Naive thymus-derived CD8-positive, alpha-beta T cell (primary cell): ENCODE measurements at regions not wholly inside any gene's neighbourhood (a gene's known extent, or its start where the extent isn't known, plus 50 kb on each side); places are given as distances from the start of the nearest gene placed in this dataset.
"Not testable (repeated sequence)": the region's sequence is repeated elsewhere in the genome, so short reads cannot be mapped to it uniquely, and the experiment has no call there.

Source experiments
- ATAC-seq, 2 donors: fragments of 150-1000 bp; cut with Tn5 transposase in 1 of 2; sonication (Bioruptor Pico), chemical (Tn5 transposase) in 1 of 2; 1 replicate in 1 of 2; 2 replicates in 1 of 2; pipeline ENCODE4 v1.10.0; 2021; ENCODE audit warnings: mild to moderate bottlenecking in 2 of 2, moderate library complexity in 2 of 2
- POLR2A ChIA-PET: fragments of 350-600 bp; sonication (Branson Sonifier 250); formaldehyde crosslinking; loops from one replicate; lab custom pipeline; 2021; ENCODE audit warnings: antibody characterized with exemption; lab: Charles Lee
- DNase-seq, 10 donors: peaks; one replicate each; pipeline versions ENCODE4 v3.0.0 to v3.0.0-alpha.2; 2020 to 2022
- H3K27ac Mint-ChIP-seq, 10 donors: one replicate each; pipeline ENCODE4 v1.8.0; 2020 to 2022; ENCODE audit warnings: mild to moderate bottlenecking in 10 of 10, mixed read lengths in 10 of 10, moderate library complexity in 4 of 10, inconsistent platforms in 1 of 10
- H3K27me3 Mint-ChIP-seq, 5 donors: one replicate each; pipeline ENCODE4 v1.8.0; 2021 to 2022; ENCODE audit warnings: mixed read lengths in 5 of 5
- H3K36me3 Mint-ChIP-seq, 3 donors: one replicate each; pipeline ENCODE4 v1.8.0; 2020 to 2022; ENCODE audit warnings: mixed read lengths in 3 of 3, mild to moderate bottlenecking in 2 of 3, inconsistent platforms in 1 of 3
- H3K4me1 Mint-ChIP-seq, 4 donors: one replicate each; pipeline ENCODE4 v1.8.0; 2021 to 2022; ENCODE audit warnings: mixed read lengths in 4 of 4
- H3K4me3 Mint-ChIP-seq, 10 donors: one replicate each; pipeline ENCODE4 v1.8.0; 2020 to 2022; ENCODE audit warnings: mild to moderate bottlenecking in 10 of 10, mixed read lengths in 10 of 10, moderate library complexity in 6 of 10, inconsistent platforms in 1 of 10
- H3K9me3 Mint-ChIP-seq, 9 donors: one replicate each; pipeline ENCODE4 v1.8.0; 2020 to 2022; ENCODE audit warnings: mixed read lengths in 9 of 9, mild to moderate bottlenecking in 3 of 9, inconsistent platforms in 1 of 9, moderate library complexity in 1 of 9

DNA sequence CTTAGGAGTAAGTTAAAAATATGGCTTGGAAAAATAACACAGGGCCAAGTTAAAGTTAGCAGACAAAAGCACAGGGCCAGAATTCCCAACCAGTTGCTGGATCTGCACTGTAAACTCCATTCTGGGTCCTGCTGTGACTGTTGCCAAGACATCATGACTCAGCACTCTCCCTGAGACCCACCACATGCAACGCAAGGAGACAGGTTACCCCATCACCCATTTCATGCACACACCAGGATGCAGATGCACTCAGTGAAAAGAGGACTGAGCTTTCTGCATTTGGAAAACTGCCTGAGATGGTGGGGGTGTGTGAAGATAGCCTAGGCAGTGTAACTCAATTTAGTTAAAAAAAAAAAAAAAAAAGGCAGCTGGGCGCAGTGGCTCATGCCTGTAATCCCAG lies 97.6 kb upstream of the ZNF438 start:
- no peak for ATAC-seq
- H3K27ac Mint-ChIP-seq = no peak overlapping the region
- H3K36me3 Mint-ChIP-seq = no peaks in the 10 kb centered on the region
- POLR2A ChIA-PET = interaction anchor here (0.7 kb wide), 2 partner anchors 10 to 24 kb away, joined by 3 to 8 read pairs; no protein-coding TSS in a partner anchor
- DNase-seq = no peak
- H3K4me1 Mint-ChIP-seq = peaks cover 0 to 12% (median 9%) of the 10 kb centered on the region in 4 donors
- H3K4me3 Mint-ChIP-seq = no peak overlapping the region
- H3K9me3 Mint-ChIP-seq = no peaks in the 10 kb centered on the region
- H3K27me3 Mint-ChIP-seq = no peaks in the 10 kb centered on the region

DNA sequence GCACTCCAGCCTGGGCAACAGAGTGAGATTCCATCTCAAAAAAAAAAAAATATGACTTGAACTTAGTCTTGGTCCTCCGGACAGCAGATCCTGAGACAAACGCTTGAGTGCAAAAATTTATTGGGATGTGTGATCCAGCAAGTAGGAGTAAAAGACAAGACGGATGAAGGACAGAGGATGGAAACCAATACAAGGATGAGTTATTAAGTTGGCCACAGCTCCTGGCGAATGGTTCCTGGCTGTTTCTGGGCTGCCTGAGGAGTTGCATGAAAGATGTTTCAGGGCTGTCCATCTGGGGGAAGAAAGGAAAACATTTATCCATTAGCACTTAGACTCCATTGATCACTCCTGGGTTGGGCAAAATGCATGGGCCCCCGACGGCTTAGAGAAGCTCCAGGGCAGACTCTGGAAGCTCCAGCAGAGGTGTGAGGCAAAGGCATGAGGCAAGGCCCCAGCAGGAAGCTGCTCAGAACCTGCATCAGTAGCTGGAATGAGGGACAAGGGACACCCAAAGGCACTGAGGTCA lies 98.3 kb upstream of the ZNF438 start:
- ATAC-seq (no peak), DNase-seq (no peak)
- Mint-ChIP-seq H3K9me3 (no peaks in the 10 kb centered on the region), H3K27me3 (no peaks in the 10 kb centered on the region), H3K4me3 (no peak overlapping the region), H3K27ac (no peak overlapping the region), H3K36me3 (no peaks in the 10 kb centered on the region), H3K4me1 (peaks cover 1 to 19% (median 16%) of the 10 kb centered on the region in 4 donors)
- POLR2A ChIA-PET = interaction anchor here (0.7 kb wide), 1 partner anchor 9 kb away, joined by 3 read pairs; no protein-coding TSS in a partner anchor

DNA sequence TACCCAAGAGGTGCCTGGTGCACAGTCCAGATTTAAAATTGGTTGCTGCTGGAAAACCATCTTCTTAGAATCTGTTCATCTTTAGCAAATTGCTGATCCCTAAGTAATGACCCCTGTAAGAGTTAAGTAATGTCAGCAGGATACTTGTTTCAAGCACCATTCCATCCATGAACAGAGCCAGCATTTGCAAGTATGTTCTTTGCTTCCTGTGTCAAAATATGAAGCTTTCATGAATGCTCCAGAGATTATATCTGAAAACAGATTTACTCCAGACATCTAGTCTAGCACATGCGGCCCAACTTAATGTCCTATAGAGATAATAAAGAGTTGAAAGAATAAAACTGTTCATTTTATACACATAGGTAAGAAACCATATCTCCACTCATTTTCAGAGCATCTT lies 98.7 kb upstream of the ZNF438 start:
- POLR2A ChIA-PET = interaction anchor here (0.9 kb wide), 1 partner anchor 17 kb away, joined by 5 read pairs; no protein-coding TSS in a partner anchor
- DNase-seq = no peak

DNA sequence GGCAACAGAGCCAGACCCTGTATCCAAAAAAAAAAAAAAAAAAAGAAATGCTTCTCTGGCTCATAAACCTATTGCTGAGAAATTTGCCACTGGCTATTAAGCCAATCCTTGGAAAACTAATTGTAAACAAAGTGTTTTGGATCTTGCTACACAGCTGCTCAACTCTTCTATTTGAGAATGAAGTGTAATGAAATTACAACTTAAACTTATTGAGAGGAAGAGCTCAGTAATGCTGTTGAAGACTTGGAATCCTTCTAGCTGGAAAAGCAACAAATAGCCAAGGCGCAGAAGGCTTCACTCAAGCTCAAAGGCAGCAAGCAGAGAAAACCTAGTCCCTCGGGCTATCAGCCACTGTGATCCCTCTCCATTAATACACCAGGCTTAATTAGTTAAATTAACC lies 99.6 kb upstream of the ZNF438 start:
- Mint-ChIP-seq H3K4me3 (no peak overlapping the region), H3K27ac (no peak overlapping the region), H3K36me3 (no peaks in the 10 kb centered on the region), H3K4me1 (peaks cover 7 to 31% (median 29%) of the 10 kb centered on the region in 4 donors), H3K27me3 (no peaks in the 10 kb centered on the region), H3K9me3 (no peaks in the 10 kb centered on the region)
- no peak for ATAC-seq
- POLR2A ChIA-PET = interaction anchor here (0.9 to 1.5 kb wide), 2 partner anchors 18 to 99 kb away, joined by 4 to 5 read pairs; partner anchors contain the start of gene ZNF438
- DNase-seq = no peak

More for the DNA sequence above, 98.7 kb upstream of the ZNF438 start:
- no peak overlapping the region for H3K4me3 Mint-ChIP-seq
- H3K9me3 Mint-ChIP-seq = no peaks in the 10 kb centered on the region
- ATAC-seq = no peak
- no peak overlapping the region for H3K27ac Mint-ChIP-seq
- no peaks in the 10 kb centered on the region for H3K36me3 Mint-ChIP-seq
- H3K27me3 Mint-ChIP-seq = no peaks in the 10 kb centered on the region
- peaks cover 5 to 24% (median 20%) of the 10 kb centered on the region in 4 donors for H3K4me1 Mint-ChIP-seq

DNA sequence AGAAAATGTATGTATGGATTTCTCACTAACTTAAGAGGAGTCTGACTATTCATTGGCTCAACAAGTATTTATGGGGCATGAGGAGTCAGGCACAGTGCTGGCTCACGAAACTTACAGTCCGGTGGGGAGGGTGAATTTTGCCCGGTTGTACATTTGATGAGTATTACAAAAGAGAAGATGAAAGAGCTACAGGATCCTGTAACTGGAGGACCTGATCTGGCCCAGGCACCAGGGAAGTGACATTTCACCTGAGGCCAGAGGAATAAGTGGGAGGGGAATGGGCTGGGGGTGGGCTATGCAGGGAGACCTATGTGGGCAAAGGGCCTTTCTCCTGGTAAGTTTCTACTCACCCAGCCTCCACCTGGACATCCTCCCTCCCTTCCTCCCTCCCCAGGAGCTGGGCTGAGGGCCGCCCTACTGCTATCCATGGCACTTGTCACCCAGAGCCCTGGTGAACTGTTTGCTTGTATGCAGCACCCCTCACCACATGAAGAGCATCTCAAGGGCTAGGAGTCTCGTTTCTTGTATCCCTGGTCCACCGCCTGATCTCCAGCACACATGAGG lies 101.1 kb upstream of the ZNF438 start:
- Mint-ChIP-seq H3K27me3 (no peaks in the 10 kb centered on the region), H3K4me1 (peaks cover 14 to 46% (median 43%) of the 10 kb centered on the region in 4 donors), H3K9me3 (no peaks in the 10 kb centered on the region), H3K27ac (peak overlapping the region in 8 of 10 donors; percentile 19 to 90 (median 79)), H3K4me3 (peak overlapping the region; percentile 59 to 87 (median 76)), H3K36me3 (no peaks in the 10 kb centered on the region)
- POLR2A ChIA-PET = interaction anchor here (0.6 to 1.6 kb wide), 3 partner anchors 13 to 101 kb away, joined by 3 to 4 read pairs (median 3); partner anchors contain the start of gene ZNF438
- ATAC-seq = no peak
- DNase-seq = no peak

DNA sequence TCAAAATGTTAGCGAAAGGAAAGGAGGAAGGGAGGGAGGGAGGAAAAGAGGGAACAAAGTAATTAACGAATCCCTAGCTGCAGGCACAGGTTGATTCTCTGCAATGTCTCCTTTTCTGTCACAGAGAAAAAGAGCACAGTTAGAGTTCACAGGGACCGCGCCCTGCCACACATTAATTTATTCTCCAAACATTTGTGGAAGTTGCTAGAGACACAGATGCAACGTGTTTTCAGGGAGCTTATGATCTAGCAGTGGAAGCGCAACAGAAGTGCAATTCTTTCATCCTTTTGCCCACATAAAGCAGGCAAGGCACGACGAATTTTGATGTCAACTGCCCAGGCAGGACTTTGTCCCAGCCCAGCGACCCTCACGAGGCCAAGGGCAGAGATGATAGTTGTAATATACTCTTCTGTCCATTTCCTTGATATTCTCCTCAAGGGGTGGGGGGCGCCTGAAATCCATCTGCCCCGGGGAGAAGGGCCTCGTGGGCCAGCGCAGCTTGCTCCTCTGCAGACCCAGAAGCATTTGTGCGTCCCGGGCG lies 101.7 kb upstream of the ZNF438 start:
- H3K4me1 Mint-ChIP-seq = peaks cover 14 to 47% (median 43%) of the 10 kb centered on the region in 4 donors
- peak overlapping the region; percentile 59 to 87 (median 76) for H3K4me3 Mint-ChIP-seq
- DNase-seq = no peak
- no peaks in the 10 kb centered on the region for H3K9me3 Mint-ChIP-seq
- no peaks in the 10 kb centered on the region for H3K36me3 Mint-ChIP-seq
- H3K27ac Mint-ChIP-seq = peak overlapping the region; percentile 19 to 90 (median 77)
- POLR2A ChIA-PET = interaction anchor here (0.6 to 1.6 kb wide), 5 partner anchors 10 to 784 kb away, joined by 3 read pairs; partner anchors contain the start of gene MTPAP
- no peak for ATAC-seq
- H3K27me3 Mint-ChIP-seq = no peaks in the 10 kb centered on the region

DNA sequence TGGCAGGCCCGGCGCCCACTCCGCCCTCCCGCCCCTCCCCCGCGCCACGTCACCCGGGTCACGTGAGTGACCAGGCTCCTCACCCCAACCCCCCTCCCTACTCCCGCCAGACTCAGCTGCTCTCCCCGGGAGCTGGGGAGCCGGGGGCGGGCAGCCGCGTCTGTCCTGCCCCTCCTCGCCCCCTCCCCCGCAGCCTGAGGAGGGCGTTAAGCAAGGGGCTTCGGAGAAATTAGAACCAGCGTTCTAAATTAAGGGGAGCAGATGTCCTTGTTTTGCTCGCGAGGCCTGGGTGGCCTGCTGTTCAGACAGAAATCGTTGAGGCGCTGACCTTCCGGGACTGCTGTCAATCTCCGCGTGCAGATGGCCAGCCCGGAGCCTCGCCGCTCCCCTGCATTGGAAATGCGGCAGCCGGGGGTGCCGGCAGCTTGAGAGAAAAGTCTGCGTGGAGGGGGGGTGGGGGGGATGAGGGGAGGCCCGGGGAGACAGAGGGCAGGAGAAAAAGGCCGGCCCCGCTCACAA lies 102.2 kb upstream of the ZNF438 start:
- H3K36me3 Mint-ChIP-seq = no peaks in the 10 kb centered on the region
- DNase-seq (peak; percentile 19 to 81 (median 49)), ATAC-seq (peak; percentile 54 to 72)
- H3K4me3 Mint-ChIP-seq = peak overlapping the region; percentile 59 to 87 (median 79)
- peaks cover 14 to 47% (median 43%) of the 10 kb centered on the region in 4 donors for H3K4me1 Mint-ChIP-seq
- H3K27ac Mint-ChIP-seq = peak overlapping the region in 9 of 10 donors; percentile 19 to 90 (median 76)
- POLR2A ChIA-PET = interaction anchor here (0.6 to 1.6 kb wide), 6 partner anchors 10 to 785 kb away, joined by 3 to 4 read pairs (median 3); partner anchors contain the start of gene MTPAP
- no peaks in the 10 kb centered on the region for H3K27me3 Mint-ChIP-seq
- H3K9me3 Mint-ChIP-seq = no peaks in the 10 kb centered on the region

DNA sequence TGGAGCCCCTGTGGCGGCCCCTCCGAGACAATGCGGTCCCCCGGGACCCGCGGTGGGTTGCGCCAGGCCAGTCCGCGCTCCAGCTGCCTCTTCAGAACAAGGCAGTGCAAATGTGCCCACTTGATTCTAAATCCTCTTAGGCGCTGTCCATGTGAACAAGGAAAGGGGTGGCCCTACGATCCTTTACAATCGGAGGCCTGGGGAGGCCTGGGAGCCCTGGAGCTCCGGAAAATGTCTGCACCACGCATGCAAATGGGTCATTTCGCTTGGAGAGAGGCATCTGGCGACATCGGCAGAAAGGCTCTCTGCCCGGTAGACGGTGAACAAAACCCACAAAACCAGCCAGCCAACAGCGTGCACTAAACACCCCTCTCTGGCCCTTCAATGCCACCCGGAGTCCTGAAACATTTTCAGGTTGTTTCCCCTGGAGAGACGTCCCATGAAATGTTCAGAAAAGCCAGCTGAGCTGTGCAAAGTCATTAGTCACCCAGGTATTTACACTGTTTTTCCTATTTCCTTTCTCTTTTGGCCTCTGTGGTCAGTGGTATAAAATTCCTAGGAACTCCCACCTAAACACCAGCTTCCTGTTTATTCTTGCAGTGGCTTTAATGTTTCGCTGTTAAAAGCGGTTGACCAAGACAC lies 102.8 kb upstream of the ZNF438 start:
- H3K27me3 Mint-ChIP-seq = no peaks in the 10 kb centered on the region
- H3K9me3 Mint-ChIP-seq = no peaks in the 10 kb centered on the region
- H3K4me3 Mint-ChIP-seq = peak overlapping the region; percentile 59 to 87 (median 80)
- ATAC-seq = peak; percentile 13 to 49
- peaks cover 14 to 47% (median 43%) of the 10 kb centered on the region in 4 donors for H3K4me1 Mint-ChIP-seq
- peak overlapping the region; percentile 19 to 90 (median 84) for H3K27ac Mint-ChIP-seq
- POLR2A ChIA-PET = interaction anchor here (0.7 to 1.6 kb wide), 4 partner anchors 9 to 626 kb away, joined by 3 to 4 read pairs (median 3); no protein-coding TSS in a partner anchor
- no peaks in the 10 kb centered on the region for H3K36me3 Mint-ChIP-seq
- peak in 3 of 10 donors; percentile 18 to 25 (median 18) for DNase-seq

DNA sequence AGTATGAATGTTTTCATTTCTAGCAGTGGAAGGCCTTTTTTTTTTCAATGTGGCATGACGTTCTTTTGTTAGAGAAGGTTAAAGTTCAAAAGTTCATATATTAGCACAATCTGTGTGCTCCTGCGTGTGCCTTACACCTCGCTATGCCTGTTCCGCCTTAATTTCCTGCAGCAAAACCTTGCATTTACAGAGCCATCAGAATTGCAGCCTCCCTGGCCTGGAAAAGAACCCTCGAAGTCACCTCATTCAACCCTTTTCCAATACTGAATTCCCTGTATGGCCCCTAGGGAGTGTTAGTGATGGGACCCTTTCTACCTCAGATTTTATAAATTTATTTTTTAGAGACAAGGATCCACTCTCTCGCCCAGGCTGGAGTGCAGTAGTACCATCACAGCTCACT lies 103.5 kb upstream of the ZNF438 start:
- ATAC-seq (no peak), DNase-seq (no peak)
- Mint-ChIP-seq H3K36me3 (no peaks in the 10 kb centered on the region), H3K4me3 (peak overlapping the region; percentile 49 to 87 (median 79)), H3K4me1 (peaks cover 14 to 47% (median 43%) of the 10 kb centered on the region in 4 donors), H3K27ac (peak overlapping the region in 9 of 10 donors; percentile 44 to 90 (median 80)), H3K27me3 (no peaks in the 10 kb centered on the region), H3K9me3 (no peaks in the 10 kb centered on the region)
- POLR2A ChIA-PET = no interaction called here

DNA sequence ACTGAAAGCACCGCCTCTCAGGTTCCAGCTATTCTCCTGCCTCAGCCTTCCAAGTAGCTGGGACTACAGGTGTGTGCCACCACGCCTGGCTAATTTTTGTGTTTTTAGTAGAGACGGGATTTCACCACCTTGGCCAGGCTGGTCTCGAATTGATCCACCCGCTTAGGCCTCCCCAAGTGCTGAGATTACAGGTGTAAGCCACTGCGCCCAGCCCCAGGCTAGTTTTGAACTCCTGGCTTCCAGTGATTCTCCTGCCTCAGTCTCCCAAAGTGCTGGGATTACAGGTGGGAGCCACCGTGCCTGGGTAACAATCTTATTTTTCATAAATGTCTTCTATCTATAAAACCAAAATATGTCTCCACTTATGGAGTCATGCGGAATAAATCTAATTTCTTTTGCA lies 104.1 kb upstream of the ZNF438 start:
- ATAC-seq, H3K36me3 Mint-ChIP-seq, POLR2A ChIA-PET, H3K27me3 Mint-ChIP-seq, DNase-seq, H3K9me3 Mint-ChIP-seq: not testable (repeated sequence)
- Mint-ChIP-seq H3K27ac (peak overlapping the region in 5 of 10 donors; percentile 33 to 90 (median 78)), H3K4me1 (peaks cover 14 to 47% (median 43%) of the 10 kb centered on the region in 4 donors), H3K4me3 (peak overlapping the region in 5 of 10 donors; percentile 4 to 83 (median 13))

DNA sequence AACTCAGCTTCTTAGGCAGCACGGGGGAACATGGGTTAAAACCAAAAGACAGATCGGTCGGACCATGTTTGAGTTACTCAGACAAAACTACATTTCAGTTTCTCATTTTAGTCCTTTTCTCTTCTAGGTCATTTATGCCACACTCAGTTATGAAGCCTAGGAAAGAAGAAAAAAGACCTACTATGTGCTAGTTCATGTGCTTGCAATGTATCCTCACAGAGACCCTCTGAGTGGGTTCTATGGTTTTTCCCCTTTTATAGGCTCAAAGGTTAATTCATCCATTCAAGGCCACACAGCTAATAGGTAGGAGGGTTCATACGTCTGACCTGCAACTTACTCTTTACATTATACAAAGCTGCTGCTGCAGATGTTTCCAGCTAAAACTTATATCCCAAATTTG lies 104.7 kb upstream of the ZNF438 start:
- H3K36me3 Mint-ChIP-seq = no peaks in the 10 kb centered on the region
- peaks cover 14 to 47% (median 43%) of the 10 kb centered on the region in 4 donors for H3K4me1 Mint-ChIP-seq
- POLR2A ChIA-PET = interaction anchor here (0.8 kb wide), 1 partner anchor 104 kb away, joined by 3 read pairs; the partner anchor contains the start of gene ZNF438
- no peaks in the 10 kb centered on the region for H3K27me3 Mint-ChIP-seq
- H3K27ac Mint-ChIP-seq = peak overlapping the region in 7 of 10 donors; percentile 60 to 90 (median 77)
- no peak for ATAC-seq
- H3K4me3 Mint-ChIP-seq = peak overlapping the region in 4 of 10 donors; percentile 13 to 51 (median 29)
- no peak for DNase-seq
- no peaks in the 10 kb centered on the region for H3K9me3 Mint-ChIP-seq
